Activated B cell treated with CpG ODN at 0.5 μM for 24 hours (primary cell): ENCODE measurements at regions not wholly inside any gene's neighbourhood (a gene's known extent, or its start where the extent isn't known, plus 50 kb on each side); places are given as distances from the start of the nearest gene placed in this dataset.

Experiments
- ATAC-seq: fragments of 200-7000 bp; cut with Tn5 transposase; one replicate; pipeline ENCODE4 v1.10.0; 2021; ENCODE audit warnings: low read depth, mild to moderate bottlenecking, moderate library complexity
- CTCF ChIA-PET: fragments of 350-600 bp; sonication (Branson Sonifier 250); formaldehyde crosslinking; loops from one replicate; lab custom pipeline; 2021; ENCODE audit warnings: antibody characterized with exemption; lab: Charles Lee
- POLR2A ChIA-PET: fragments of 350-600 bp; sonication (Branson Sonifier 250); formaldehyde crosslinking; loops from one replicate; lab custom pipeline; 2021; ENCODE audit warnings: antibody characterized with exemption; lab: Charles Lee
- DNase-seq: peaks from one replicate; pipeline ENCODE4 v3.0.0; 2022
- H3K27ac Mint-ChIP-seq: one replicate; pipeline ENCODE4 v1.8.0; 2020; ENCODE audit warnings: mixed read lengths
- H3K27me3 Mint-ChIP-seq: one replicate; pipeline ENCODE4 v1.8.0; 2021; ENCODE audit warnings: mixed read lengths
- H3K36me3 Mint-ChIP-seq: one replicate; pipeline ENCODE4 v1.8.0; 2021; ENCODE audit warnings: low read depth, mixed read lengths
- H3K4me1 Mint-ChIP-seq: one replicate; pipeline ENCODE4 v1.8.0; 2021; ENCODE audit warnings: mixed read lengths
- H3K4me3 Mint-ChIP-seq: one replicate; pipeline ENCODE4 v1.8.0; 2020; ENCODE audit warnings: mild to moderate bottlenecking, mixed read lengths
- H3K9me3 Mint-ChIP-seq: one replicate; pipeline ENCODE4 v1.8.0; 2020; ENCODE audit warnings: mixed read lengths
- CTCF ChIP-seq: fragments of 200-600 bp; IDR thresholded peaks from one replicate; pipeline ENCODE4 v1.8.0; 2022; ENCODE audit warnings: antibody characterized with exemption, mild to moderate bottlenecking
- intact Hi-C: fragments of 100-400 bp; cut with micrococcal nuclease; formaldehyde crosslinking; loops from one replicate; pipeline ENCODE4 v1.15.1; 2024

- ATAC-seq (no peak), DNase-seq (no peak)
- H3K4me3 Mint-ChIP-seq: no peak overlapping the region
- TF ChIP-seq CTCF: no peak
- ChIA-PET CTCF (interaction anchor here (0.7 kb wide), 1 partner anchor 12 kb away, joined by 3 read pairs; no protein-coding TSS in a partner anchor), POLR2A (interaction anchor here (2.9 kb wide), 1 partner anchor 11 kb away, joined by 11 read pairs; no protein-coding TSS in a partner anchor)
- H3K27ac Mint-ChIP-seq: peak overlapping the region; percentile 10
- no peaks in the 10 kb centered on the region for H3K27me3 Mint-ChIP-seq
- peaks cover 45% of the 10 kb centered on the region for H3K4me1 Mint-ChIP-seq
- H3K9me3 Mint-ChIP-seq: no peaks in the 10 kb centered on the region
- no peaks in the 10 kb centered on the region for H3K36me3 Mint-ChIP-seq
- intact Hi-C loops: no loop called here
Observed at GRCh38 chr20:1813674-1814635, 81.3 kb upstream of the SIRPA start.

DNA sequence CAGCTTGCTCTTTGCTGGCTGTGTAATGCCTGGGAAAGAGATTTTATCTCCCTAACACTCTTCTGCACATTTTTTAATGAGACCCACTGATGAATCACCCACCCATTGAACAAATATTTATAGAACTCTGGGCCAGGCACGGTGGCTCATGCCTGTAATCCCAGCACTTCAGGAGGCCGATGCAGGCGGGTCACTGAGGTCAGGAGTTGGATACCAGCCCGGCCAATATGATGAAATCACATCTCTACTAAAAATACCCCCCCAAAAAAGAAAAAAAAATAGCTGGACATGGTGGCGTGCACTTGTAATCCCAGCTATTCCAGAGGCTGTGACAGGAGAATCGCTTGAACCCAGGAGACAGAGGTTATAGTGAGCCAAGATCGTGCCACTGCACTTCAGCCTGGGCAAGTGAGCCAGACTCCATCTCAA, 82.1 kb upstream of the SIRPA start:
- intact Hi-C loops: no loop called here

DNA sequence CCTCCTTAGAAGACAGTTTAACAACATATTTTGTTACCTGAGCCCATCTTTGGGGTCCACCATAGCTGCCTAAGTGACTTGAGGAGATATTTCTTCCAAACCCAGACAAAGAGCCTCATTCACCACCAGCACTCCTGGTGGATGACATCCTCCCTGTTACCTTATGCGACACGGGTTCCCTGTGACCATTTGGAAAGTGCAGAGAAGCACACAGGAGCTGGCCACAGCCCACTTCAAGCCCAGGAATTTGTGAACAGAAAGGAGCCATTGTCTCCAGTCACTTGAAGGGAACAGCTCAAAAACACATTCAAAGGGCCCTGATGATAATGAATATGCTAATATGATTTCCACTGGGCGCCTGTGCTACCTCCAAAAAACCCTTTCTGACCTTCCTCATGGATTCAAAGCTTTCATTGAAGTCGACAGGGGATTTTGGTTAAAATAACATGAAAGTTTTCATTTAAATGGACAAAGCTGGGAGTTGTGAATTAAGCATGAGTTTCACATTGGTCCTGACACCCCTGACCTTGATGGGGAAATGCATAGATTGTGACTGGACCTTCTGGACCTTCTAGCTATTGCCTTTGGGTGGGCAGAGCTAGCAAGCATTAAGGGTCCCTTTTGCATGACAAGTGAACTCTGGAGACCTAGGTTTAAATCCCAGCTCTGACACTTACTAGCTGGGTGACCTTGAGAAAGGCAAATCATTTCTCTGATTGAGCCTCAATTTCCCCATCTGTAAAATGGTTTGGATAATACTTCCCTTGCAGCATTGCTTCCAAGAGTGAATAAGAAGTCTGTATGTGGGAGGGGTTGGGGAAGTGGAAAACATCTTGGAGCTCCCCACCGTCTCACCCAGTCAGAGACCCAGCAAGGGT, 83.3 kb upstream of the SIRPA start:
- Mint-ChIP-seq H3K4me1 (peaks cover 39% of the 10 kb centered on the region), H3K9me3 (no peaks in the 10 kb centered on the region), H3K4me3 (peak overlapping the region; percentile 51), H3K27ac (peak overlapping the region; percentile 57), H3K27me3 (no peaks in the 10 kb centered on the region), H3K36me3 (no peaks in the 10 kb centered on the region)
- CTCF ChIA-PET: interaction anchor here (1.5 kb wide), 1 partner anchor 9 kb away, joined by 6 read pairs; no protein-coding TSS in a partner anchor
- ATAC-seq (no peak), DNase-seq (no peak)
- POLR2A ChIA-PET: interaction anchor here (0.6 to 2.9 kb wide), 5 partner anchors 9 to 1383 kb away, joined by 3 to 11 read pairs (median 5); no protein-coding TSS in a partner anchor
- TF ChIP-seq CTCF: no peak
- intact Hi-C loops: no loop called here

More for the DNA sequence above, 82.1 kb upstream of the SIRPA start:
- no peaks in the 10 kb centered on the region for H3K9me3 Mint-ChIP-seq
- H3K27ac Mint-ChIP-seq: no peak overlapping the region
- CTCF ChIA-PET: no interaction called here
- DNase-seq (no peak), ATAC-seq (no peak)
- no peak overlapping the region for H3K4me3 Mint-ChIP-seq
- TF ChIP-seq CTCF: no peak
- H3K4me1 Mint-ChIP-seq: peaks cover 41% of the 10 kb centered on the region
- H3K36me3 Mint-ChIP-seq: no peaks in the 10 kb centered on the region
- POLR2A ChIA-PET: interaction anchor here (0.7 to 2.9 kb wide), 2 partner anchors 10 to 32 kb away, joined by 3 to 11 read pairs; no protein-coding TSS in a partner anchor
- no peaks in the 10 kb centered on the region for H3K27me3 Mint-ChIP-seq

- H3K27me3 Mint-ChIP-seq: no peaks in the 10 kb centered on the region
- peak overlapping the region; percentile 57 for H3K27ac Mint-ChIP-seq
- intact Hi-C loops: no loop called here
- TF ChIP-seq CTCF: no peak
- no peaks in the 10 kb centered on the region for H3K9me3 Mint-ChIP-seq
- ChIA-PET POLR2A (interaction anchor here (0.6 to 2.9 kb wide), 7 partner anchors 8 to 144 kb away, joined by 3 to 11 read pairs (median 5); no protein-coding TSS in a partner anchor), CTCF (interaction anchor here (1.0 to 1.5 kb wide), 2 partner anchors 9 to 397 kb away, joined by 3 to 6 read pairs; no protein-coding TSS in a partner anchor)
- peaks cover 37% of the 10 kb centered on the region for H3K4me1 Mint-ChIP-seq
- ATAC-seq (peak; percentile 68), DNase-seq (no peak)
- no peaks in the 10 kb centered on the region for H3K36me3 Mint-ChIP-seq
- peak overlapping the region; percentile 51 for H3K4me3 Mint-ChIP-seq
Observed at GRCh38 chr20:1810926-1811620, 84.1 kb upstream of the SIRPA start.
